IMR-90 (cell line): ENCODE measurements at regions not wholly inside any gene's neighbourhood (a gene's known extent, or its start where the extent isn't known, plus 50 kb on each side); places are given as distances from the start of the nearest gene placed in this dataset.

ENCODE experiments used
- ATAC-seq: fragments of 200-7000 bp; cut with Tn5 transposase; 2 replicates; pipeline ENCODE4 v1.9.1; 2020; ENCODE audit warnings: low read depth, mild to moderate bottlenecking, moderate library complexity
- BruUV-seq: library from RNA; stranded (reverse); fragments of 400-500 nt; replicated peaks from 2 replicates; lab custom pipeline; 2021; lab: Mats Ljungman, UMichigan
- CTCF ChIA-PET: fragments of 300-600 bp; formaldehyde crosslinking; extraction: SDS; loops from one replicate; lab custom pipeline; 2021; ENCODE audit warnings: antibody characterized with exemption; lab: Yijun Ruan, JAX
- POLR2A ChIA-PET: fragments of 300-600 bp; sonication (Branson Sonifier 250); formaldehyde crosslinking; loops from one replicate; lab custom pipeline; 2022; ENCODE audit warnings: antibody characterized with exemption; ENCODE audit not compliant: unreplicated experiment; lab: Charles Lee
- DNase-seq: peaks from one replicate; pipeline ENCODE4 v3.0.0; 2013
- H2AFZ ChIP-seq: replicated peaks from 2 replicates; pipeline ENCODE3; 2013; ENCODE audit warnings: low read length, mild to moderate bottlenecking; ENCODE audit not compliant: poor library complexity
- H2AK5ac ChIP-seq: 2 replicates; pipeline ENCODE4 v1.6.1; 2013; ENCODE audit warnings: low read depth, low read length, inconsistent platforms
- H2AK9ac ChIP-seq: replicated peaks from 2 replicates; pipeline ENCODE3; 2013; ENCODE audit warnings: mild to moderate bottlenecking, low read depth, low read length, moderate library complexity; ENCODE audit not compliant: poor library complexity
- H2BK120ac ChIP-seq: 2 replicates; pipeline ENCODE4 v1.6.1; 2013; ENCODE audit warnings: low read depth, low read length, inconsistent platforms
- H2BK15ac ChIP-seq: 3 replicates; pipeline ENCODE4 v1.6.1; 2013; ENCODE audit warnings: low read depth, low read length, inconsistent platforms
- H2BK20ac ChIP-seq: 2 replicates; pipeline ENCODE4 v1.6.1; 2013; ENCODE audit warnings: low read depth, mild to moderate bottlenecking, inconsistent platforms, low read length, moderate library complexity
- H2BK5ac ChIP-seq: 2 replicates; pipeline ENCODE4 v1.6.1; 2013; ENCODE audit warnings: mild to moderate bottlenecking, low read depth, low read length, inconsistent platforms; ENCODE audit not compliant: poor library complexity, severe bottlenecking
- H3K14ac ChIP-seq: replicated peaks from 2 replicates; pipeline ENCODE4 v1.6.1; 2013; ENCODE audit warnings: low read depth, low read length, inconsistent platforms
- H3K18ac ChIP-seq: 2 replicates; pipeline ENCODE4 v1.6.1; 2013; ENCODE audit warnings: low read depth, low read length, control low read depth
- H3K23ac ChIP-seq: 2 replicates; pipeline ENCODE4 v1.6.1; 2013; ENCODE audit warnings: low read depth, low read length, inconsistent platforms
- H3K27ac ChIP-seq: 2 replicates; pipeline ENCODE4 v1.5.1; 2013; ENCODE audit warnings: mild to moderate bottlenecking, control low read depth, low read length; ENCODE audit not compliant: insufficient read depth
- H3K27me3 ChIP-seq: 2 replicates; pipeline ENCODE4 v1.6.1; 2013; ENCODE audit warnings: low read length; ENCODE audit not compliant: control insufficient read depth, insufficient read depth
- H3K36me3 ChIP-seq: 2 replicates; pipeline ENCODE4 v1.6.1; 2013; ENCODE audit warnings: low read length, mixed read lengths; ENCODE audit not compliant: control insufficient read depth, insufficient read depth
- H3K4ac ChIP-seq: 2 replicates; pipeline ENCODE4 v1.6.1; 2013; ENCODE audit warnings: low read depth, low read length, inconsistent platforms
- H3K4me1 ChIP-seq: 2 replicates; pipeline ENCODE4 v1.6.1; 2013; ENCODE audit warnings: low read length, mixed read lengths; ENCODE audit not compliant: control insufficient read depth, insufficient read depth
- H3K4me2 ChIP-seq: 2 replicates; pipeline ENCODE4 v1.6.1; 2013; ENCODE audit warnings: low read depth, mild to moderate bottlenecking, control low read depth, low read length, moderate library complexity
- H3K4me3 ChIP-seq: 2 replicates; pipeline ENCODE4 v1.5.1; 2013; ENCODE audit warnings: low read depth, mild to moderate bottlenecking, control low read depth, low read length, moderate library complexity; ENCODE audit not compliant: insufficient read depth
- H3K56ac ChIP-seq: 2 replicates; pipeline ENCODE4 v1.6.1; 2013; ENCODE audit warnings: low read length, inconsistent platforms; ENCODE audit not compliant: insufficient read depth; ENCODE audit errors: extremely low read depth
- H3K79me1 ChIP-seq, 2 experiments: 2 replicates each; pipeline ENCODE4 v1.6.1; 2013; ENCODE audit warnings: low read length in 2 of 2, inconsistent platforms in 1 of 2, low read depth in 1 of 2
- H3K9ac ChIP-seq: 2 replicates; pipeline ENCODE4 v1.6.1; 2013; ENCODE audit warnings: low read depth, low read length, control low read depth
- H3K9me1 ChIP-seq: 2 replicates; pipeline ENCODE4 v1.6.1; 2013; ENCODE audit warnings: low read length, inconsistent platforms; ENCODE audit not compliant: insufficient read depth
- H3K9me3 ChIP-seq: 2 replicates; pipeline ENCODE4 v1.6.1; 2013; ENCODE audit warnings: low read length; ENCODE audit not compliant: control insufficient read depth, insufficient read depth
- H4K20me1 ChIP-seq: 2 replicates; pipeline ENCODE4 v1.6.1; 2013; ENCODE audit warnings: low read length, inconsistent platforms; ENCODE audit not compliant: insufficient read depth
- H4K5ac ChIP-seq: 2 replicates; pipeline ENCODE4 v1.6.1; 2013; ENCODE audit warnings: mild to moderate bottlenecking, low read depth, low read length, control low read depth
- H4K8ac ChIP-seq, 2 experiments: 2 replicates each; pipeline ENCODE4 v1.6.1; 2013; ENCODE audit warnings: low read depth in 2 of 2, low read length in 2 of 2, control low read depth in 1 of 2, inconsistent platforms in 1 of 2
- H4K91ac ChIP-seq: 2 replicates; pipeline ENCODE4 v1.6.1; 2013; ENCODE audit warnings: low read depth, low read length, inconsistent platforms; ENCODE audit not compliant: insufficient read depth
- BHLHE40 ChIP-seq: fragments of 150-350 bp; IDR thresholded peaks from 2 replicates; pipeline ENCODE4 v1.6.1; 2016; ENCODE audit warnings: mild to moderate bottlenecking, low read depth, low read length
- CEBPB ChIP-seq: IDR thresholded peaks from 2 replicates; pipeline ENCODE4 v1.6.1; 2012; ENCODE audit warnings: low read depth, low read length, improper control_type of control experiment
- CHD1 ChIP-seq: IDR thresholded peaks from 2 replicates; pipeline ENCODE4 v1.6.1; 2012; ENCODE audit warnings: low read depth, low read length, improper control_type of control experiment
- CTCF ChIP-seq: conservative IDR thresholded peaks from 2 replicates; pipeline ENCODE4 v1.5.1; 2012; ENCODE audit warnings: mild to moderate bottlenecking, low read depth, low read length, improper control_type of control experiment
- ELK1 ChIP-seq: fragments of 150-350 bp; IDR thresholded peaks from 2 replicates; pipeline ENCODE4 v1.6.1; 2016; ENCODE audit warnings: low read depth, mild to moderate bottlenecking, low read length, moderate library complexity, borderline replicate concordance
- FOS ChIP-seq: fragments of 150-350 bp; IDR thresholded peaks from 2 replicates; pipeline ENCODE4 v1.6.1; 2016; ENCODE audit warnings: low read depth, low read length
- MAFK ChIP-seq: IDR thresholded peaks from 2 replicates; pipeline ENCODE4 v1.6.1; 2012; ENCODE audit warnings: low read depth, low read length, improper control_type of control experiment
- MAZ ChIP-seq: IDR thresholded peaks from 2 replicates; pipeline ENCODE4 v1.6.1; 2012; ENCODE audit warnings: low read depth, mild to moderate bottlenecking, low read length, improper control_type of control experiment, moderate library complexity, borderline replicate concordance
- MXI1 ChIP-seq: IDR thresholded peaks from 2 replicates; pipeline ENCODE4 v1.6.1; 2012; ENCODE audit warnings: low read depth, mild to moderate bottlenecking, low read length, moderate library complexity, borderline replicate concordance
- NFE2L2 ChIP-seq: fragments of 150-350 bp; IDR thresholded peaks from 2 replicates; pipeline ENCODE4 v1.6.1; 2016; ENCODE audit warnings: low read depth, mild to moderate bottlenecking, low read length
- POLR2A ChIP-seq: IDR thresholded peaks from 2 replicates; pipeline ENCODE4 v1.6.1; 2012; ENCODE audit warnings: mild to moderate bottlenecking, low read depth, low read length
- RAD21 ChIP-seq: IDR thresholded peaks from 2 replicates; pipeline ENCODE4 v1.6.1; 2012; ENCODE audit warnings: low read length, improper control_type of control experiment
- RFX5 ChIP-seq: IDR thresholded peaks from 2 replicates; pipeline ENCODE4 v1.8.0; 2012; ENCODE audit warnings: low read depth, mild to moderate bottlenecking, low read length, moderate library complexity
- SMC3 ChIP-seq: fragments of 150-350 bp; IDR thresholded peaks from 2 replicates; pipeline ENCODE4 v1.6.1; 2016; ENCODE audit warnings: low read depth, mild to moderate bottlenecking, antibody characterized with exemption, low read length, moderate library complexity
- USF2 ChIP-seq: fragments of 150-350 bp; IDR thresholded peaks from 2 replicates; pipeline ENCODE4 v1.6.1; 2017; ENCODE audit warnings: mild to moderate bottlenecking, antibody characterized with exemption, low read length, low read depth
- WGBS, 2 experiments: methylation state at CpG; one replicate each; pipeline versions ENCODE4 v1.1.5 to v1.1.7; 2013; ENCODE audit warnings: missing lambda C conversion rate in 2 of 2; ENCODE audit not compliant: insufficient read length in 1 of 2; ENCODE audit errors: extremely low coverage in 2 of 2; 5-methylcytosine and 5-hydroxymethylcytosine counted together
- dilution Hi-C: fragments of 300-500 bp; cut with HindIII; formaldehyde crosslinking; loops from one replicate; pipeline ENCODE4 v1.14.3; 2018; ENCODE audit warnings: low sequenced_read_pairs; ENCODE audit not compliant: unreplicated experiment
- in situ Hi-C: fragments of 300-500 bp; cut with MboI; formaldehyde crosslinking; loops from 3 replicates; pipeline ENCODE4 v1.14.3; 2019; ENCODE audit warnings: low sequenced_read_pairs, inconsistent platforms, mixed read lengths
- intact Hi-C: fragments of 100-400 bp; cut with micrococcal nuclease; formaldehyde crosslinking; loops from 2 replicates; pipeline ENCODE4 v1.10.0; 2022

- Histone ChIP-seq H3K9me3 (peaks cover 35% of the 10 kb centered on the region), H4K5ac (no peak overlapping the region), H2AFZ (no peak overlapping the region), H3K36me3 (no peaks in the 10 kb centered on the region), H2AK9ac (no peak overlapping the region), H3K4ac (no peak overlapping the region), H3K4me2 (no peak overlapping the region), H4K8ac (no peak overlapping the region), H2BK5ac (no peak overlapping the region), H2AK5ac (no peak overlapping the region), H3K27ac (no peak overlapping the region), H3K18ac (no peak overlapping the region), H3K9me1 (no peaks in the 10 kb centered on the region), H3K27me3 (no peaks in the 10 kb centered on the region), H4K20me1 (no peaks in the 10 kb centered on the region), H4K91ac (no peak overlapping the region), H2BK20ac (no peak overlapping the region), H2BK15ac (no peak overlapping the region), H3K4me3 (no peak overlapping the region), H3K23ac (no peak overlapping the region), H3K9ac (no peak overlapping the region), H3K56ac (no peak overlapping the region), H3K4me1 (no peaks in the 10 kb centered on the region), H3K79me1 (no peaks in the 10 kb centered on the region), H3K14ac (no peak overlapping the region), H2BK120ac (no peak overlapping the region)
- dilution Hi-C loops (no loop called here), in situ Hi-C loops (no loop called here), intact Hi-C loops (no loop called here)
- ChIA-PET POLR2A (no interaction called here), CTCF (no interaction called here)
- ATAC-seq (no peak), DNase-seq (no peak)
- no TSS peak for BruUV-seq
- no CpG with 5 or more reads among the region's 11 CpGs for WGBS, 2 experiments
- no peak for TF ChIP-seq NFE2L2
- TF ChIP-seq MAFK = no peak
- no peak for TF ChIP-seq CTCF
- TF ChIP-seq RFX5 = no peak
- TF ChIP-seq CHD1 = no peak
- TF ChIP-seq MAZ = no peak
- no peak for TF ChIP-seq POLR2A
- TF ChIP-seq USF2 = no peak
- TF ChIP-seq FOS = no peak
- no peak for TF ChIP-seq SMC3
- no peak for TF ChIP-seq ELK1
- no peak for TF ChIP-seq CEBPB
- no peak for TF ChIP-seq MXI1
- TF ChIP-seq RAD21 = no peak
- no peak for TF ChIP-seq BHLHE40
Observed at GRCh38 chr2:239603411-239604356, 202.9 kb upstream of the HDAC4 start.
